A673 (cell line): ENCODE measurements at regions not wholly inside any gene's neighbourhood (a gene's known extent, or its start where the extent isn't known, plus 50 kb on each side); places are given as distances from the start of the nearest gene placed in this dataset.
A peak's percentile ranks its signal among the peaks of the same experiment; 100 is the strongest.

Experiments
- BruUV-seq: library from RNA; stranded (reverse); fragments of 400-500 nt; replicated peaks from 2 replicates; lab custom pipeline; 2021; lab: Mats Ljungman, UMichigan
- CTCF ChIA-PET: fragments of 300-600 bp; sonication (Branson Sonifier 250); formaldehyde crosslinking; loops from one replicate; lab custom pipeline; 2022; ENCODE audit warnings: antibody characterized with exemption; lab: Charles Lee
- POLR2A ChIA-PET: fragments of 300-600 bp; sonication (Branson Sonifier 250); formaldehyde crosslinking; loops from one replicate; lab custom pipeline; 2022; ENCODE audit warnings: antibody characterized with exemption; ENCODE audit not compliant: low non-redundant PET; lab: Charles Lee
- DNase-seq: peaks from one replicate; pipeline ENCODE4 v3.0.0-alpha.2; 2015; ENCODE audit warnings: low spot score
- H3K27ac ChIP-seq: fragments of 200-600 bp; sonication (generic); 2 replicates; pipeline ENCODE4 v1.5.1; 2016; ENCODE audit warnings: mixed run types, low read depth, mild to moderate bottlenecking, mixed read lengths, antibody characterized with exemption, low read length; ENCODE audit not compliant: poor library complexity, severe bottlenecking
- H3K27me3 ChIP-seq: fragments of 200-600 bp; sonication (generic); replicated peaks from 2 replicates; pipeline ENCODE4 v1.6.1; 2017; ENCODE audit warnings: mixed run types, low read depth, mild to moderate bottlenecking, mixed read lengths, antibody characterized with exemption, low read length; ENCODE audit not compliant: insufficient read depth, poor library complexity
- H3K36me3 ChIP-seq: fragments of 200-600 bp; sonication (generic); 2 replicates; pipeline ENCODE4 v1.6.1; 2016; ENCODE audit warnings: mixed run types, mild to moderate bottlenecking, mixed read lengths, antibody characterized with exemption, low read length; ENCODE audit not compliant: insufficient read depth, poor library complexity, severe bottlenecking
- H3K4me1 ChIP-seq: fragments of 200-600 bp; sonication (generic); 2 replicates; pipeline ENCODE4 v1.6.1; 2017; ENCODE audit warnings: mixed run types, mild to moderate bottlenecking, mixed read lengths, antibody characterized with exemption, low read length; ENCODE audit not compliant: insufficient read depth, poor library complexity, severe bottlenecking
- H3K4me3 ChIP-seq: fragments of 200-600 bp; sonication (generic); 2 replicates; pipeline ENCODE4 v1.5.1; 2016; ENCODE audit warnings: low read depth, mixed run types, mild to moderate bottlenecking, mixed read lengths, low read length; ENCODE audit not compliant: poor library complexity, severe bottlenecking
- H3K9me3 ChIP-seq: fragments of 200-600 bp; sonication (generic); 2 replicates; pipeline ENCODE4 v1.6.1; 2016; ENCODE audit warnings: mixed run types, low read depth, mild to moderate bottlenecking, mixed read lengths, antibody characterized with exemption, low read length; ENCODE audit not compliant: poor library complexity, severe bottlenecking
- CTCF ChIP-seq: fragments of 300-800, 200-600 bp; sonication (generic); conservative IDR thresholded peaks from 2 replicates; pipeline ENCODE4 v1.5.1; 2017; ENCODE audit warnings: low read depth, mild to moderate bottlenecking, antibody characterized with exemption, low read length, moderate library complexity, mixed read lengths
- EZH2 ChIP-seq: fragments of 200-600 bp; sonication (generic); IDR thresholded peaks from 2 replicates; pipeline ENCODE4 v1.6.1; 2017; ENCODE audit warnings: borderline replicate concordance, low read depth, mild to moderate bottlenecking, mixed read lengths, antibody characterized with exemption, low read length; ENCODE audit not compliant: poor library complexity, severe bottlenecking
- intact Hi-C: fragments of 100-400 bp; cut with micrococcal nuclease; formaldehyde crosslinking; loops from one replicate; pipeline ENCODE4 v1.10.0; 2022; ENCODE audit not compliant: unreplicated experiment

GRCh38 chr20:60223174-60223573 is 265.0 kb downstream of the CDH26 start:
- Histone ChIP-seq H3K27me3 (no peaks in the 10 kb centered on the region), H3K36me3 (no peaks in the 10 kb centered on the region), H3K9me3 (no peaks in the 10 kb centered on the region), H3K4me3 (no peak overlapping the region), H3K27ac (no peak overlapping the region), H3K4me1 (no peaks in the 10 kb centered on the region)
- POLR2A ChIA-PET: no interaction called here
- intact Hi-C loops: no loop called here
- BruUV-seq: no TSS peak
- DNase-seq: no peak
- CTCF ChIA-PET: no interaction called here
- TF ChIP-seq EZH2 (no peak), CTCF (no peak)

GRCh38 chr20:60224914-60225313 is 266.7 kb downstream of the CDH26 start:
- DNase-seq: peak; percentile 55
- intact Hi-C loops: no loop called here
- ChIA-PET POLR2A (no interaction called here), CTCF (no interaction called here)
- Histone ChIP-seq H3K27me3 (no peaks in the 10 kb centered on the region), H3K27ac (no peak overlapping the region), H3K36me3 (no peaks in the 10 kb centered on the region), H3K4me3 (no peak overlapping the region), H3K4me1 (no peaks in the 10 kb centered on the region), H3K9me3 (no peaks in the 10 kb centered on the region)
- BruUV-seq: no TSS peak
- TF ChIP-seq CTCF: peak; percentile 60
- no peak for TF ChIP-seq EZH2

- Histone ChIP-seq H3K9me3 (no peaks in the 10 kb centered on the region), H3K4me3 (no peak overlapping the region), H3K36me3 (no peaks in the 10 kb centered on the region), H3K27me3 (no peaks in the 10 kb centered on the region), H3K4me1 (no peaks in the 10 kb centered on the region), H3K27ac (no peak overlapping the region)
- no TSS peak for BruUV-seq
- DNase-seq: no peak
- TF ChIP-seq CTCF (no peak), EZH2 (no peak)
- POLR2A ChIA-PET: no interaction called here
- CTCF ChIA-PET: no interaction called here
- intact Hi-C loops: no loop called here
These were observed 270.0 kb downstream of the CDH26 start for GRCh38 chr20:60228255-60228654.
